D721Med (cell line): ENCODE measurements at regions not wholly inside any gene's neighbourhood (a gene's known extent, or its start where the extent isn't known, plus 50 kb on each side); places are given as distances from the start of the nearest gene placed in this dataset.

ENCODE experiments used
- DNase-seq: peaks from one replicate; pipeline ENCODE4 v3.0.0; 2011; ENCODE audit warnings: low spot score; ENCODE audit not compliant: insufficient read length
- FAIRE-seq: peaks from 2 replicates; lab custom pipeline; 2011; peaks lifted over from hg19 to GRCh38; lab: Jason Lieb, UNC
- TF ChIP-seq, protein P1 (sequence below): IDR thresholded peaks from 2 replicates; pipeline ENCODE4 v1.5.1; 2012; ENCODE audit warnings: mild to moderate bottlenecking, control low read depth; ENCODE audit not compliant: insufficient read depth; ENCODE audit errors: missing control alignments

DNA sequence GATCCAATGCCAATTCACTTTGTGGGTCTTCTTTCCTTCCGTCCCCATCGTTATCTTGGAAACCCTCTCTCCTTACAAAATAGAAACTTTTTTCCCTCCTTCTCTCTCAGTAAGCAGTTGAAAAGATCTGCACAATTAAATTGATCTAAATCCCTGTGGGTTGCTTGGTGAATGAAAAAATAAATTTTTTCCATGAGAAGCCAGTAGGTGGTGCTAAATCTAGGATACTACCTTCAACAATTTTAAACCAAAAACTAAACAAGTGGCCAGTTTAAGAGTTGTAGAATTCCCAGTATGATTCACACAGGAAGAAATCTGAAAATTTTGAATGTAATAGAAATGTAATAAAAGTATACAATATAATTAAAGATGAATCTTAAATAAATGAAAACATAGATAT is 990.3 kb upstream of the ZNF722 start:
- FAIRE-seq: no peak
- TF ChIP-seq, protein P1, sequence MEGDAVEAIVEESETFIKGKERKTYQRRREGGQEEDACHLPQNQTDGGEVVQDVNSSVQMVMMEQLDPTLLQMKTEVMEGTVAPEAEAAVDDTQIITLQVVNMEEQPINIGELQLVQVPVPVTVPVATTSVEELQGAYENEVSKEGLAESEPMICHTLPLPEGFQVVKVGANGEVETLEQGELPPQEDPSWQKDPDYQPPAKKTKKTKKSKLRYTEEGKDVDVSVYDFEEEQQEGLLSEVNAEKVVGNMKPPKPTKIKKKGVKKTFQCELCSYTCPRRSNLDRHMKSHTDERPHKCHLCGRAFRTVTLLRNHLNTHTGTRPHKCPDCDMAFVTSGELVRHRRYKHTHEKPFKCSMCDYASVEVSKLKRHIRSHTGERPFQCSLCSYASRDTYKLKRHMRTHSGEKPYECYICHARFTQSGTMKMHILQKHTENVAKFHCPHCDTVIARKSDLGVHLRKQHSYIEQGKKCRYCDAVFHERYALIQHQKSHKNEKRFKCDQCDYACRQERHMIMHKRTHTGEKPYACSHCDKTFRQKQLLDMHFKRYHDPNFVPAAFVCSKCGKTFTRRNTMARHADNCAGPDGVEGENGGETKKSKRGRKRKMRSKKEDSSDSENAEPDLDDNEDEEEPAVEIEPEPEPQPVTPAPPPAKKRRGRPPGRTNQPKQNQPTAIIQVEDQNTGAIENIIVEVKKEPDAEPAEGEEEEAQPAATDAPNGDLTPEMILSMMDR: peak; percentile 14

DNA sequence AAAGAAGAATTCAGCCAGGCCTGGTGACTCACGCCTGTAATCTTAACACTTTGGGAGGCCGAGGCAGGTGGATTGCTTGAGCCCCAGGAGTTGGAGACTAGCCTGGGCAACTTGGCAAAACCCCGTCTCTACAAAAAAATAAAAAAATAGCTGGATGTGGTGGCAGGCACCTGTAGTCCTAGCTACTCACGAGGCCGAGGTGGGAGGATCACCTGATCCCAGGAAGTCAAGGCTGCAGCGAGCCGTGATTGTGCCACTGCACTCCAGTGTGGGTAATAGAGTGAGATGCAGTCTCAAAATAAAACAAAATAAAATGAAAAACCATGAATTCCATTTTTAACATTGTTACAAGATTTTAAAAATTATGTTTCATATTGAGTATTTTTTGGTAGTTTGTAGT is 988.9 kb upstream of the ZNF722 start:
- TF ChIP-seq, protein P1: no peak

More for the DNA sequence above, 990.3 kb upstream of the ZNF722 start:
- no peak for DNase-seq

DNA sequence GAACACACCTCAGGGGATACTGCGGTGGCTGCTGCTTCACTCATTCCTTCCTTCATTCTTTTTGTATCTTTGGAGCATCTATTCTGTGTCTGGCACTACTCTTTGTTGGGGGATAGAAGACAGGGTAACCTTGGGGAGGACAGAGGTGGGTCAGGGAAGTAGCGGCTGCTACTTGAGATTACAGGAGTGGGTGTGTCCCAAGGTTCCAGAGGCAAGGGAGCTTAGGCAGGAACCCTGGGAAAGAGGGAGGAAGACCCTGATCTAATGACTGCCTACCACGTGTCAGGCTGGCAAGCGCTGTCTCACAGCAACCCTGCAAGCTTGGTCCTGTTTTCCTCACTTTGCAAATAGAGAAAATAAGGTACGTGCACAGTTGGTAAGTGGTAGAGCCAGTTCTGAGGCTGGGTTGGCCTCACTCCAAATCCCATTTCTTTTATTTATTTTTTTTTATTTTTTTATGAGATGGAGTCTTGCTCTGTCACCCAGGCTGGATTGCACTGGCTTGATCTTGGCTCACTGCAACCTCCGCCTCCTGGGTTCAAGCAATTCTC is 985.9 kb upstream of the ZNF722 start:
- DNase-seq: no peak
- FAIRE-seq: no peak
- TF ChIP-seq, protein P1: no peak

More for the DNA sequence above, 988.9 kb upstream of the ZNF722 start:
- FAIRE-seq (no peak), DNase-seq (no peak)

DNA sequence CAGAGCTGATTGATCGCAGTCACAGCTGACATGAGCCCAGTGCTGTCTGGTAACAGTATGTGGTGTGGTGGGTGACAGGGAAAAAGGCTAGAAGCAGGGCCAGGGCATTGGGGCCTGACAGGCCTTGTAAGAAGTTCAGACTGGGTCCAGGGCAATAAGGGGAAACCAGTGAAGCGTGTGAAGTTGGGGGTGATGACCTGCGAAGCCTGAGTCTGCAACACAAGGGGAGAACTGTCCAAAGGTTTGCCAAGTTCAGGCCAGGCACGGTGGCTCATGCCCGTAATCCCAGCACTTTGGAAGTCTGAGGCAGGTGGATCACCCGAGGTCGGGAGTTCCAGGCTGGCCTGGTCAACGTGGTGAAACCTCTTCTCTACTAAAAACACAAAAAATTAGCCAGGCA is 983.9 kb upstream of the ZNF722 start:
- FAIRE-seq (no peak), DNase-seq (no peak)
- TF ChIP-seq, protein P1: no peak

DNA sequence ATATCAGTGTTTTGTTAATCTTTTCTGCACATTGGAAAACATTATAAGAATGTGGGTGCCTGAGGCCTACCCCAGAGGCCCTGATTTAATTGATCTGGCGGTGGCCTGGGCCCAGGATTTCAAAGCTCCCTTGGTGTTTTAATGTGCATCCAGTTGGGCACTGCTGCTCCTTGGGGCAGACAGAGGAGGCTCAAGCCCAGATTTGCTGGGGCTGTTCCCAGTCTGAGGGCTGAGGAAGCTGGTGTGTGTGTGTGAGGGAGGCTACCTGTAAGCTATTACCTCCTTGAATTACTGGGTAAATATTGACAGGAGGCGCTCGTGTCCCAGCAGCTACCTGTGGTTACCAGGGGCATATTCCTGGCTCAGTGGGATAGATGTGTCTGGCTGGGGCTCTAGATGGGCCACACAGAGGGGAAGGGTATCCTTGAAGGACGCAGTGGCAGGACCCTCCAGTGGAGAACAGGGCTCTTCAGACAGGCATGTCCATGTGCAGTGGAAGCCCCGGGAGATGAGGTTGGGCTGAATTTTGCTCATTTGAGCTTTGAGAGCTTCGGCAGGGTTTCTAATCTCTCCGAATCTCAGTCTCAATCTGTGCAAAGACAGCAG is 975.4 kb upstream of the ZNF722 start:
- DNase-seq (no peak), FAIRE-seq (no peak)
- TF ChIP-seq, protein P1: no peak

DNA sequence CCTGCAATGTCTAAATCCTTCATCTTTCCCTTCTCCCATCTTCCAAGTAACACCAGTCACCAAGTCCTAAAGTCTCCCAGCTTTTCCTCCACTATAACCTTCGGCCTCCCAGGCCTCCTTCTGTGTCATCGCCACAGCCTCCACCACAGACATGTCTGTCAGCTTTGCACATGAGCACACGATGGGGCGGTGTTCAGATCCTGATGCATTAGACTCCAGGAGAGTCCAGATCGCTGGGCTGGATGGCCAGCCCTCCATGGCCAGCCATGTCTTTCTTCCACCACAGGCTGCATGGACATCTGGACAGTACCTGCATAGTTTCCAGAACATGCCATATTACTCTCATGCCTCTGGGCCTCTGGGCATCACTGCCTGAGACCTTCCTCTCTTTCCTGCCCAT is 974.2 kb upstream of the ZNF722 start:
- DNase-seq: no peak
- TF ChIP-seq, protein P1: no peak
- no peak for FAIRE-seq

DNA sequence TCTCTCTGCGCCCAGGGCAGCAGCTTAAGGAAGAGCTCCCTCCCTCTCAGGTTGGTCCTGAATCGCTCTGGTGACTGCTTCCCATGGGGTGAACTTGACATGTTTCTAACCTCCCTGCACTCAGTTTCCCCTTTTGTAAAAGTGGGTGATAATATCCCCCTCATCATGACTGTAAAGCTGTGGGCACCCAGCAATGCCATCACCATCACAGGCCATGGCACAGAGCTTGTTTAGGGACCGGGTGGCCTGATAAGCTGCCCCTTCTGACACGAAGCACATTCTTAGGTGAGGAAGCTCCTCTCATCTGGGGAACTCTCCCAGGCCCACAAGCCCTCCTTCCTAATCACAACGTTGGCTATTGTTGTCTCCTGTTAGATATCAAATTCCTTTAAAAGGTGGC is 972.8 kb upstream of the ZNF722 start:
- TF ChIP-seq, protein P1: no peak

More for the DNA sequence above, 972.8 kb upstream of the ZNF722 start:
- FAIRE-seq (no peak), DNase-seq (no peak)
